HCT116 (cell line): ENCODE measurements at regions not wholly inside any gene's neighbourhood (a gene's known extent, or its start where the extent isn't known, plus 50 kb on each side); places are given as distances from the start of the nearest gene placed in this dataset.

ENCODE experiments used
- ATAC-seq: fragments of 200-7000 bp; cut with Tn5 transposase; 2 replicates; pipeline ENCODE4 v1.9.1; 2020; ENCODE audit warnings: mild to moderate bottlenecking, moderate library complexity
- BruUV-seq: library from RNA; stranded (reverse); fragments of 400-500 nt; replicated peaks from 2 replicates; lab custom pipeline; 2021; lab: Mats Ljungman, UMichigan
- CTCF ChIA-PET: fragments of 300-600 bp; sonication (Branson Sonifier 250); formaldehyde crosslinking; loops from one replicate; lab custom pipeline; 2021; ENCODE audit warnings: antibody characterized with exemption; lab: Charles Lee
- POLR2A ChIA-PET: fragments of 300-600, 350-600 bp; sonication (Branson Sonifier 250); formaldehyde crosslinking; loops from one replicate; lab custom pipeline; 2021; ENCODE audit warnings: antibody characterized with exemption; lab: Charles Lee
- RAD21 ChIA-PET, 2 experiments: fragments of 300-600 bp; sonication (Branson Sonifier 250); formaldehyde crosslinking; loops; one replicate each; lab custom pipeline; 2023; ENCODE audit warnings: low total read pairs in 2 of 2; ENCODE audit not compliant: uncharacterized antibody in 2 of 2, unreplicated experiment in 2 of 2, low non-redundant PET in 1 of 2; lab: Charles Lee
- DNase-seq: peaks from one replicate; pipeline ENCODE4 v3.0.0-alpha.2; 2010; ENCODE audit warnings: low read depth, low spot score
- H2AFZ ChIP-seq: fragments of 200-600 bp; shearing (Covaris generic), sonication (generic); 2 replicates; pipeline ENCODE4 v1.6.1; 2017; ENCODE audit warnings: low read depth, mixed run types, mixed read lengths, antibody characterized with exemption, low read length; ENCODE audit not compliant: poor library complexity, severe bottlenecking
- H3K27ac ChIP-seq: 2 replicates; pipeline ENCODE4 v1.5.1; 2012; ENCODE audit warnings: low read depth, low read length
- H3K27me3 ChIP-seq: fragments of 200-600 bp; sonication (generic); 2 replicates; pipeline ENCODE4 v1.6.1; 2016; ENCODE audit warnings: mixed run types, low read length, mixed read lengths; ENCODE audit not compliant: insufficient read depth
- H3K36me3 ChIP-seq, 2 experiments: fragments of 200-500 bp in 1 of 2; fragments of 200-600 bp in 1 of 2; sonication (Bioruptor generic) in 1 of 2; sonication (generic) in 1 of 2; 2 replicates each; pipeline versions ENCODE4 v1.5.1 to v1.6.1; 2014 to 2016; ENCODE audit warnings: low read length in 2 of 2, inconsistent platforms in 1 of 2, mixed read lengths in 1 of 2, mixed run types in 1 of 2; ENCODE audit not compliant: insufficient read depth in 2 of 2, control insufficient read depth in 1 of 2
- H3K4me1 ChIP-seq, 2 experiments: fragments of 200-600 bp in 1 of 2; sonication (generic) in 1 of 2; 2 replicates each; pipeline versions ENCODE4 v1.5.1 to v1.6.1; 2012 to 2017; ENCODE audit warnings: low read length in 2 of 2, inconsistent platforms in 1 of 2, mild to moderate bottlenecking in 1 of 2, mixed read lengths in 1 of 2, mixed run types in 1 of 2, moderate library complexity in 1 of 2; ENCODE audit not compliant: insufficient read depth in 2 of 2, control insufficient read depth in 1 of 2
- H3K4me2 ChIP-seq: fragments of 200-600 bp; sonication (generic); 2 replicates; pipeline ENCODE4 v1.6.1; 2017; ENCODE audit warnings: mixed run types, low read length, mixed read lengths
- H3K4me3 ChIP-seq, 2 experiments: fragments of 200-600 bp in 1 of 2; sonication (generic) in 1 of 2; replicated peaks in 1 of 2; 2 replicates each; pipeline ENCODE4 v1.5.1; 2011 to 2016; ENCODE audit warnings: low read length in 2 of 2, control low read depth in 1 of 2, low read depth in 1 of 2, mild to moderate bottlenecking in 1 of 2, mixed read lengths in 1 of 2, mixed run types in 1 of 2
- H3K79me2 ChIP-seq: fragments of 200-600 bp; sonication (generic); 2 replicates; pipeline ENCODE4 v1.6.1; 2017; ENCODE audit warnings: mild to moderate bottlenecking, mixed run types, low read length, moderate library complexity, mixed read lengths; ENCODE audit not compliant: insufficient read depth
- H3K9ac ChIP-seq: fragments of 200-600 bp; sonication (generic); 2 replicates; pipeline ENCODE4 v1.6.1; 2016; ENCODE audit warnings: low read length, mixed read lengths
- H3K9me2 ChIP-seq: fragments of 200-600 bp; sonication (generic), shearing (Covaris generic); 2 replicates; pipeline ENCODE4 v1.6.1; 2017; ENCODE audit warnings: mixed run types, mild to moderate bottlenecking, moderate library complexity; ENCODE audit not compliant: insufficient read depth
- H3K9me3 ChIP-seq, 2 experiments: fragments of 200-500 bp in 1 of 2; fragments of 200-600 bp in 1 of 2; sonication (Bioruptor generic) in 1 of 2; sonication (generic) in 1 of 2; 2 replicates each; pipeline ENCODE4 v1.6.1; 2014 to 2017; ENCODE audit warnings: low read length in 2 of 2, mixed read lengths in 2 of 2, inconsistent platforms in 1 of 2, low read depth in 1 of 2, mild to moderate bottlenecking in 1 of 2, mixed run types in 1 of 2, moderate library complexity in 1 of 2; ENCODE audit not compliant: control insufficient read depth in 1 of 2, insufficient read depth in 1 of 2
- H4K20me1 ChIP-seq: fragments of 200-600 bp; sonication (generic), shearing (Covaris generic); 2 replicates; pipeline ENCODE4 v1.6.1; 2017; ENCODE audit warnings: mixed run types, mild to moderate bottlenecking, moderate library complexity; ENCODE audit not compliant: insufficient read depth
- CBX3 ChIP-seq: IDR thresholded peaks from 2 replicates; pipeline ENCODE4 v1.6.1; 2012; ENCODE audit warnings: low read depth
- CEBPB ChIP-seq: IDR thresholded peaks from 2 replicates; pipeline ENCODE4 v1.6.1; 2012; ENCODE audit warnings: low read depth
- EGR1 ChIP-seq: IDR thresholded peaks from 2 replicates; pipeline ENCODE4 v1.6.1; 2012; ENCODE audit warnings: low read depth
- JUND ChIP-seq: IDR thresholded peaks from 2 replicates; pipeline ENCODE4 v1.6.1; 2012
- MAX ChIP-seq: IDR thresholded peaks from 2 replicates; pipeline ENCODE4 v1.6.1; 2012
- RAD21 ChIP-seq: IDR thresholded peaks from 2 replicates; pipeline ENCODE4 v1.6.1; 2012; ENCODE audit warnings: low read depth, mild to moderate bottlenecking
- SIN3A ChIP-seq: IDR thresholded peaks from 2 replicates; pipeline ENCODE4 v1.6.1; 2012; ENCODE audit warnings: low read depth
- SP1 ChIP-seq: IDR thresholded peaks from 2 replicates; pipeline ENCODE4 v1.6.1; 2012; ENCODE audit warnings: low read depth
- ZBTB33 ChIP-seq: IDR thresholded peaks from 2 replicates; pipeline ENCODE4 v1.6.1; 2011; ENCODE audit warnings: mild to moderate bottlenecking, low read length, moderate library complexity; ENCODE audit not compliant: insufficient replicate concordance; ENCODE audit errors: extremely low read depth
- intact Hi-C: fragments of 100-400 bp; cut with micrococcal nuclease; formaldehyde crosslinking; loops from 2 replicates; pipeline ENCODE4 v1.10.0; 2022

- BruUV-seq: no TSS peak
Observed at GRCh38 chr2:173598525-173598924, 243.9 kb downstream of the CDCA7 start.

More at GRCh38 chr2:173598525-173598924, 243.9 kb downstream of the CDCA7 start:
- Histone ChIP-seq H3K36me3 (no peaks in the 10 kb centered on the region), H3K4me2 (no peak overlapping the region), H3K27ac (no peak overlapping the region), H3K4me1 (no peaks in the 10 kb centered on the region), H3K9ac (no peak overlapping the region), H4K20me1 (no peaks in the 10 kb centered on the region), H3K4me3 (no peak overlapping the region), H3K79me2 (no peaks in the 10 kb centered on the region), H2AFZ (no peak overlapping the region), H3K9me3 (no peaks in the 10 kb centered on the region), H3K9me2 (no peaks in the 10 kb centered on the region)
- ChIA-PET POLR2A (no interaction called here), CTCF (no interaction called here)
- intact Hi-C loops: no loop called here
- no peak for DNase-seq
- TF ChIP-seq EGR1: no peak
- no peak for TF ChIP-seq MAX
- TF ChIP-seq CBX3: no peak
- TF ChIP-seq RAD21: no peak
- no peak for TF ChIP-seq ZBTB33
- no peak for TF ChIP-seq SIN3A
- TF ChIP-seq JUND: no peak
- TF ChIP-seq CEBPB: no peak
- no peak for TF ChIP-seq SP1
- TF ChIP-seq, all 23 proteins: peak for 0
- no peaks in the 10 kb centered on the region for H3K27me3 ChIP-seq
- ATAC-seq: no peak
- RAD21 ChIA-PET: no interaction called here
